HEK293T (cell line): ENCODE measurements at regions not wholly inside any gene's neighbourhood (a gene's known extent, or its start where the extent isn't known, plus 50 kb on each side); places are given as distances from the start of the nearest gene placed in this dataset.

Experiments used
- ARNT ChIP-seq: fragments of 450-650 bp; IDR thresholded peaks from 2 replicates; pipeline ENCODE4 v1.6.1; 2017; ENCODE audit warnings: mild to moderate bottlenecking
- BHLHE40 ChIP-seq: fragments of 450-650 bp; IDR thresholded peaks from 2 replicates; pipeline ENCODE4 v1.6.1; 2016; ENCODE audit warnings: mild to moderate bottlenecking, moderate library complexity, borderline replicate concordance
- ELF4 ChIP-seq: fragments of 450-650 bp; IDR thresholded peaks from 2 replicates; pipeline ENCODE4 v1.6.1; 2017; ENCODE audit warnings: antibody characterized with exemption
- FOXA1 ChIP-seq: fragments of 450-650 bp; IDR thresholded peaks from 2 replicates; pipeline ENCODE4 v1.6.1; 2016; ENCODE audit warnings: mild to moderate bottlenecking
- FOXK2 ChIP-seq: fragments of 450-650 bp; IDR thresholded peaks from 2 replicates; pipeline ENCODE4 v1.6.1; 2016; ENCODE audit warnings: mild to moderate bottlenecking
- FOXM1 ChIP-seq: fragments of 450-650 bp; IDR thresholded peaks from 2 replicates; pipeline ENCODE4 v1.6.1; 2017; ENCODE audit warnings: mild to moderate bottlenecking, borderline replicate concordance
- HDGF ChIP-seq: fragments of 450-650 bp; IDR thresholded peaks from 2 replicates; pipeline ENCODE4 v1.6.1; 2017; ENCODE audit warnings: antibody characterized with exemption, borderline replicate concordance
- L3MBTL2 ChIP-seq: fragments of 450-650 bp; conservative IDR thresholded peaks from 2 replicates; pipeline ENCODE4 v1.6.1; 2016; ENCODE audit warnings: mild to moderate bottlenecking
- LEF1 ChIP-seq: fragments of 450-650 bp; IDR thresholded peaks from 2 replicates; pipeline ENCODE4 v1.6.1; 2017; ENCODE audit warnings: mild to moderate bottlenecking, borderline replicate concordance
- NFRKB ChIP-seq: fragments of 450-650 bp; IDR thresholded peaks from 2 replicates; pipeline ENCODE4 v1.6.1; 2016; ENCODE audit warnings: mild to moderate bottlenecking, moderate library complexity
- SP1 ChIP-seq: fragments of 450-650 bp; IDR thresholded peaks from 2 replicates; pipeline ENCODE4 v1.6.1; 2017
- SUZ12 ChIP-seq: fragments of 450-650 bp; IDR thresholded peaks from 2 replicates; pipeline ENCODE4 v1.6.1; 2016; ENCODE audit warnings: mild to moderate bottlenecking
- TARDBP ChIP-seq: fragments of 450-650 bp; IDR thresholded peaks from 2 replicates; pipeline ENCODE4 v1.6.1; 2016
- TF ChIP-seq, protein P1 (sequence below): fragments of 450-650 bp; IDR thresholded peaks from 2 replicates; pipeline ENCODE4 v1.6.1; 2016

DNA sequence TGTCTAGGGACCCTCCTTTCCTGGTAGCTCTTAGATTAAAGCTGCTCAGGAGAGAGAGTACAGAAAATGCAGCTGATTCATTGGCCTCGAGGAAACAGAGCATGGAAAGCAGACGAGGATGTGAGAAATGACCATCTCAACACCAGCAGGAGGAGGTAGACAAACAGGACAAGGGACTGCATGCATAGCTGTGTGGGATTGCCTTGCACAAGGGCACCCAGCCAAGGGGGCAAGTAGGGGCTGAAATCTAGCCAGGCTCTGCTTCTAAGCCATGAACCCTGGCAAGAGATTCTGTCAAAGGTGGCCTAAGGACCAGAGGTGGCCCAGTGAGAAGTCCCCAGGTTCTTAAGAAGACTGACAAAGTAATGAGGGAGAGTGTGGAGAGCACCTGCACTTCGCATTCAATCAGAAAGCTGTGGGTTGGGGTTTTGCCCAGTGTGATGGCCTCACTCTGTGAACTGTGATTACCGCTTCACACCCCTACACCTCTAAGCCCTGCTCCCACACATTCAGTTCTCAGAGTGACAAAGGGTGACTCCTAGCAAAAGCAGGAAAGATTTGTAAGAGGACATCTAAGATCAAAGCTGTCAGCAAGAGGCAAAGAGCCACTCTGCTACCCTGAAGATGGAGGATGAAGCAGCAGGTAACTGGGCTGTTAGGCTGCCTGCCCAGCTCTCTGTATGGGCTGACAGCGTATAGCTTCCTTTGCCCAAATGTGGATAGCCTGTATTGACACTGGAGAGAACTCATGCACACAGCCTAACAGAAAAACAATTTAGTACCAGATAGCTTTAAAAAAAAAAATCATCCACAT is 151.3 kb upstream of the PELI1 start:
- TF ChIP-seq TARDBP (no peak), ARNT (no peak), SP1 (no peak), FOXK2 (no peak), BHLHE40 (no peak), SUZ12 (no peak), FOXA1 (no peak), NFRKB (no peak), LEF1 (no peak), L3MBTL2 (no peak), HDGF (no peak), ELF4 (no peak), FOXM1 (no peak)
- TF ChIP-seq, protein P1, sequence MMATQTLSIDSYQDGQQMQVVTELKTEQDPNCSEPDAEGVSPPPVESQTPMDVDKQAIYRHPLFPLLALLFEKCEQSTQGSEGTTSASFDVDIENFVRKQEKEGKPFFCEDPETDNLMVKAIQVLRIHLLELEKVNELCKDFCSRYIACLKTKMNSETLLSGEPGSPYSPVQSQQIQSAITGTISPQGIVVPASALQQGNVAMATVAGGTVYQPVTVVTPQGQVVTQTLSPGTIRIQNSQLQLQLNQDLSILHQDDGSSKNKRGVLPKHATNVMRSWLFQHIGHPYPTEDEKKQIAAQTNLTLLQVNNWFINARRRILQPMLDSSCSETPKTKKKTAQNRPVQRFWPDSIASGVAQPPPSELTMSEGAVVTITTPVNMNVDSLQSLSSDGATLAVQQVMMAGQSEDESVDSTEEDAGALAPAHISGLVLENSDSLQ: no peak
